ENCODE measurements at regions not wholly inside any gene's neighbourhood (a gene's known extent, or its start where the extent isn't known, plus 50 kb on each side); places are given as distances from the start of the nearest gene placed in this dataset.

GRCh38 chr1:209265301-209265700, 318.2 kb upstream of the CAMK1G start:
- in situ Hi-C loops (cut with HindIII; ENCODE audit: low pct_unique_long_range_greater_than_20kb, low sequenced_read_pairs): no loop called here
- Histone ChIP-seq H3K36me3 (ENCODE audit: control insufficient read depth, insufficient read depth, low read length) (no peaks in the 10 kb centered on the region), H3K9me3 (ENCODE audit: control insufficient read depth, insufficient read depth, low read depth, low read length) (no peaks in the 10 kb centered on the region), H3K4me3 (ENCODE audit: low read depth in 2 of 2, low read length in 2 of 2) (no peak overlapping the region), H3K27me3 (ENCODE audit: control insufficient read depth, insufficient read depth, low read length) (no peaks in the 10 kb centered on the region), H3K27ac (ENCODE audit: low read length) (no peak overlapping the region), H3K4me1 (ENCODE audit: control insufficient read depth, insufficient read depth, low read length) (no peaks in the 10 kb centered on the region)
- POLR2A ChIA-PET: no interaction called here
- TF ChIP-seq CTCF (IDR thresholded peaks at IDR 0.05) (no peak), REST (IDR thresholded peaks at IDR 0.05; ENCODE audit: insufficient read depth in 1 of 2, low read depth in 2 of 2, low read length in 1 of 2) (no peak), POLR2AphosphoS5 (IDR thresholded peaks at IDR 0.05; ENCODE audit: low read depth, low read length) (no peak), TCF7L2 (IDR thresholded peaks at IDR 0.05; ENCODE audit: low read depth, low read length) (no peak), SIN3A (IDR thresholded peaks at IDR 0.05; ENCODE audit: borderline replicate concordance, insufficient read depth, low read depth, low read length) (no peak)
- DNase-seq (ENCODE audit: low read depth, low spot score) (no peak), ATAC-seq (no peak)
- CTCF ChIA-PET: no interaction called here
- intact Hi-C loops (cut with micrococcal nuclease; ENCODE audit: unreplicated experiment): no loop called here
- BruUV-seq (replicated peaks): no TSS peak

GRCh38 chr1:209266590-209267205, 316.8 kb upstream of the CAMK1G start:
- in situ Hi-C loops (cut with HindIII; ENCODE audit: low pct_unique_long_range_greater_than_20kb, low sequenced_read_pairs) (no loop called here), intact Hi-C loops (cut with micrococcal nuclease; ENCODE audit: unreplicated experiment) (no loop called here)
- no peak overlapping the region for H3K27ac ChIP-seq (ENCODE audit: low read length)
- BruUV-seq (replicated peaks): no TSS peak
- H3K4me1 ChIP-seq (ENCODE audit: control insufficient read depth, insufficient read depth, low read length): no peaks in the 10 kb centered on the region
- no peaks in the 10 kb centered on the region for H3K27me3 ChIP-seq (ENCODE audit: control insufficient read depth, insufficient read depth, low read length)
- POLR2A ChIA-PET: no interaction called here
- DNase-seq (ENCODE audit: low read depth, low spot score) (no peak), ATAC-seq (no peak)
- no peaks in the 10 kb centered on the region for H3K36me3 ChIP-seq (ENCODE audit: control insufficient read depth, insufficient read depth, low read length)
- no peaks in the 10 kb centered on the region for H3K9me3 ChIP-seq (ENCODE audit: control insufficient read depth, insufficient read depth, low read depth, low read length)
- CTCF ChIA-PET: no interaction called here
- H3K4me3 ChIP-seq (ENCODE audit: low read depth in 2 of 2, low read length in 2 of 2): no peak overlapping the region
- TF ChIP-seq REST (IDR thresholded peaks at IDR 0.05; ENCODE audit: insufficient read depth in 1 of 2, low read depth in 2 of 2, low read length in 1 of 2): no peak
- TF ChIP-seq SIN3A (IDR thresholded peaks at IDR 0.05; ENCODE audit: borderline replicate concordance, insufficient read depth, low read depth, low read length): no peak
- TF ChIP-seq POLR2AphosphoS5 (IDR thresholded peaks at IDR 0.05; ENCODE audit: low read depth, low read length): no peak
- no peak for TF ChIP-seq CTCF (IDR thresholded peaks at IDR 0.05)
- TF ChIP-seq TCF7L2 (IDR thresholded peaks at IDR 0.05; ENCODE audit: low read depth, low read length): no peak
